ENCODE measurements at regions not wholly inside any gene's neighbourhood (a gene's known extent, or its start where the extent isn't known, plus 50 kb on each side); places are given as distances from the start of the nearest gene placed in this dataset.

GRCh38 chr4:104915373-104915772 lies 231.3 kb upstream of the TET2 start:
- ChIA-PET CTCF (no interaction called here), POLR2A (ENCODE audit: unreplicated experiment) (no interaction called here)
- no peak overlapping the region for H3K27ac ChIP-seq (ENCODE audit: low read length)
- TF ChIP-seq EZH2phosphoT487 (IDR thresholded peaks at IDR 0.05; ENCODE audit: borderline replicate concordance, low read length) (no peak), EZH2 (IDR thresholded peaks at IDR 0.05; ENCODE audit: low read length, unreplicated experiment) (no peak)
- no peak overlapping the region for H2AFZ ChIP-seq (ENCODE audit: low read length)
- no peak for ATAC-seq
- H3K4me3 ChIP-seq (ENCODE audit: low read length) = no peak overlapping the region
- H3K79me2 ChIP-seq (ENCODE audit: low read length) = no peaks in the 10 kb centered on the region
- intact Hi-C loops (cut with micrococcal nuclease) = no loop called here
- no peak for DNase-seq
- H3K4me1 ChIP-seq (ENCODE audit: insufficient read depth, low read length) = 0 out of 2 replicates have a peak, but pooled peaks cover 3% of the 10 kb centered on the region
- no peaks in the 10 kb centered on the region for H3K9me3 ChIP-seq (ENCODE audit: low read length)
- no peak overlapping the region for H3K4me2 ChIP-seq (ENCODE audit: low read length)
- no peaks in the 10 kb centered on the region for H3F3A ChIP-seq (ENCODE audit: low read length, unreplicated experiment)
- no peaks in the 10 kb centered on the region for H3K27me3 ChIP-seq (ENCODE audit: low read length)
- no peaks in the 10 kb centered on the region for H4K20me1 ChIP-seq (ENCODE audit: low read length)
- no peaks in the 10 kb centered on the region for H3K36me3 ChIP-seq (ENCODE audit: low read depth, low read length)
- H3K9ac ChIP-seq (ENCODE audit: low read length) = no peak overlapping the region
- no peaks in the 10 kb centered on the region for H3K9me2 ChIP-seq (replicated peaks; ENCODE audit: low read length)
- BruUV-seq (replicated peaks) = no TSS peak

GRCh38 chr4:104915864-104916263 lies 230.8 kb upstream of the TET2 start:
- DNase-seq (no peak), ATAC-seq (no peak)
- no peak for TF ChIP-seq EZH2 (IDR thresholded peaks at IDR 0.05; ENCODE audit: low read length, unreplicated experiment)
- no peak for TF ChIP-seq CTCF (conservative IDR thresholded peaks at IDR 0.05; ENCODE audit: low read depth, low read length)
- no peak for TF ChIP-seq EZH2phosphoT487 (IDR thresholded peaks at IDR 0.05; ENCODE audit: borderline replicate concordance, low read length)
- CTCF ChIA-PET = no interaction called here
- Histone ChIP-seq H3F3A (ENCODE audit: low read length, unreplicated experiment) (no peaks in the 10 kb centered on the region), H3K9ac (ENCODE audit: low read length) (no peak overlapping the region), H3K4me3 (ENCODE audit: low read length) (no peak overlapping the region), H3K27ac (ENCODE audit: low read length) (no peak overlapping the region), H3K36me3 (ENCODE audit: low read depth, low read length) (no peaks in the 10 kb centered on the region), H3K4me1 (ENCODE audit: insufficient read depth, low read length) (0 out of 2 replicates have a peak, but pooled peaks cover 3% of the 10 kb centered on the region), H3K9me2 (replicated peaks; ENCODE audit: low read length) (no peaks in the 10 kb centered on the region), H4K20me1 (ENCODE audit: low read length) (no peaks in the 10 kb centered on the region), H2AFZ (ENCODE audit: low read length) (no peak overlapping the region), H3K79me2 (ENCODE audit: low read length) (no peaks in the 10 kb centered on the region), H3K27me3 (ENCODE audit: low read length) (no peaks in the 10 kb centered on the region), H3K9me3 (ENCODE audit: low read length) (no peaks in the 10 kb centered on the region), H3K4me2 (ENCODE audit: low read length) (no peak overlapping the region)
- no TSS peak for BruUV-seq (replicated peaks)
- intact Hi-C loops (cut with micrococcal nuclease) = no loop called here
- POLR2A ChIA-PET (ENCODE audit: unreplicated experiment) = no interaction called here

- no peak overlapping the region for H2AFZ ChIP-seq (ENCODE audit: low read length)
- TF ChIP-seq CTCF (conservative IDR thresholded peaks at IDR 0.05; ENCODE audit: low read depth, low read length) (no peak), EZH2phosphoT487 (IDR thresholded peaks at IDR 0.05; ENCODE audit: borderline replicate concordance, low read length) (no peak), EZH2 (IDR thresholded peaks at IDR 0.05; ENCODE audit: low read length, unreplicated experiment) (no peak)
- BruUV-seq (replicated peaks) = no TSS peak
- no peaks in the 10 kb centered on the region for H3K79me2 ChIP-seq (ENCODE audit: low read length)
- no peak overlapping the region for H3K4me2 ChIP-seq (ENCODE audit: low read length)
- no peaks in the 10 kb centered on the region for H3F3A ChIP-seq (ENCODE audit: low read length, unreplicated experiment)
- 0 out of 2 replicates have a peak, but pooled peaks cover 3% of the 10 kb centered on the region for H3K4me1 ChIP-seq (ENCODE audit: insufficient read depth, low read length)
- H3K36me3 ChIP-seq (ENCODE audit: low read depth, low read length) = no peaks in the 10 kb centered on the region
- DNase-seq (peak; percentile 38), ATAC-seq (peak; percentile 29; the same call in 1 of the 2 replicates)
- H3K4me3 ChIP-seq (ENCODE audit: low read length) = no peak overlapping the region
- intact Hi-C loops (cut with micrococcal nuclease) = no loop called here
- H3K9me2 ChIP-seq (replicated peaks; ENCODE audit: low read length) = no peaks in the 10 kb centered on the region
- no peaks in the 10 kb centered on the region for H3K9me3 ChIP-seq (ENCODE audit: low read length)
- no peak overlapping the region for H3K9ac ChIP-seq (ENCODE audit: low read length)
- H4K20me1 ChIP-seq (ENCODE audit: low read length) = no peaks in the 10 kb centered on the region
- no peak overlapping the region for H3K27ac ChIP-seq (ENCODE audit: low read length)
- ChIA-PET POLR2A (ENCODE audit: unreplicated experiment) (no interaction called here), CTCF (interaction anchor here (0.5 kb wide), 1 partner anchor 115 kb away, joined by 3 read pairs; no protein-coding TSS in a partner anchor)
- H3K27me3 ChIP-seq (ENCODE audit: low read length) = no peaks in the 10 kb centered on the region
Measured at GRCh38 chr4:104919406-104919805, 227.3 kb upstream of the TET2 start.

Measured in PC-3 (cell line).